Liver (tissue), 8 donors: ENCODE measurements at regions not wholly inside any gene's neighbourhood (a gene's known extent, or its start where the extent isn't known, plus 50 kb on each side); places are given as distances from the start of the nearest gene placed in this dataset.

Experiments
- DNase-seq: peaks from one replicate; pipeline ENCODE4 v3.0.0-alpha.2; 2017; ENCODE audit warnings: low spot score
- H3K27ac ChIP-seq, 2 donors: one replicate each; pipeline ENCODE4 v1.7.0; 2013; ENCODE audit warnings: inconsistent platforms in 2 of 2, low read length in 2 of 2, control low read depth in 1 of 2, low read depth in 1 of 2, mild to moderate bottlenecking in 1 of 2
- H3K27me3 ChIP-seq, 4 donors: one replicate each; pipeline versions ENCODE4 v1.6.1 to v1.7.0; 2013; ENCODE audit warnings: low read length in 3 of 4, inconsistent platforms in 1 of 4, mild to moderate bottlenecking in 1 of 4, moderate library complexity in 1 of 4; ENCODE audit not compliant: control insufficient read depth in 4 of 4, insufficient read depth in 4 of 4
- H3K36me3 ChIP-seq, 4 donors: one replicate each; pipeline versions ENCODE4 v1.6.1 to v1.7.0; 2013; ENCODE audit warnings: low read length in 3 of 4, mild to moderate bottlenecking in 3 of 4, low read depth in 1 of 4, moderate library complexity in 1 of 4; ENCODE audit not compliant: control insufficient read depth in 4 of 4, insufficient read depth in 3 of 4
- H3K4me1 ChIP-seq, 4 donors: one replicate each; pipeline versions ENCODE4 v1.6.1 to v1.7.0; 2013; ENCODE audit warnings: low read length in 3 of 4, mild to moderate bottlenecking in 3 of 4, moderate library complexity in 1 of 4; ENCODE audit not compliant: control insufficient read depth in 4 of 4, insufficient read depth in 4 of 4
- H3K4me3 ChIP-seq, 3 donors: one replicate each; pipeline versions ENCODE4 v1.6.1 to v1.7.0; 2013; ENCODE audit warnings: low read length in 3 of 3, control low read depth in 1 of 3, low read depth in 1 of 3, mild to moderate bottlenecking in 1 of 3
- H3K9ac ChIP-seq, 2 donors: one replicate each; pipeline ENCODE4 v1.7.0; 2013; ENCODE audit warnings: low read length in 2 of 2, mild to moderate bottlenecking in 2 of 2, moderate library complexity in 2 of 2, control low read depth in 1 of 2, low read depth in 1 of 2
- H3K9me3 ChIP-seq, 4 donors: one replicate each; pipeline versions ENCODE4 v1.6.1 to v1.7.0; 2013; ENCODE audit warnings: low read length in 3 of 4; ENCODE audit not compliant: control insufficient read depth in 4 of 4
- CTCF ChIP-seq: fragments of 150-350 bp; IDR thresholded peaks from 2 replicates; pipeline ENCODE4 v1.5.1; 2017; ENCODE audit warnings: improper control_type of control experiment, low read depth, low read length; ENCODE audit not compliant: missing input control
- EGR1 ChIP-seq, 2 donors: IDR thresholded peaks; 2 replicates each; pipeline ENCODE4 v1.6.1; 2016 to 2018; ENCODE audit warnings: antibody characterized with exemption in 2 of 2, low read depth in 2 of 2
- FOXA1 ChIP-seq: IDR thresholded peaks from 2 replicates; pipeline ENCODE4 v1.6.1; 2016; ENCODE audit warnings: antibody characterized with exemption
- FOXA2 ChIP-seq: IDR thresholded peaks from 2 replicates; pipeline ENCODE4 v1.6.1; 2016; ENCODE audit warnings: antibody characterized with exemption
- HNF4G ChIP-seq: IDR thresholded peaks from 2 replicates; pipeline ENCODE4 v1.6.1; 2016; ENCODE audit warnings: antibody characterized with exemption
- JUND ChIP-seq, 2 donors: IDR thresholded peaks; 2 replicates each; pipeline ENCODE4 v1.6.1; 2016; ENCODE audit warnings: antibody characterized with exemption in 2 of 2
- MAX ChIP-seq: IDR thresholded peaks from 2 replicates; pipeline ENCODE4 v1.6.1; 2016; ENCODE audit warnings: antibody characterized with exemption
- NR2F2 ChIP-seq: IDR thresholded peaks from 2 replicates; pipeline ENCODE4 v1.6.1; 2016; ENCODE audit warnings: antibody characterized with exemption
- RAD21 ChIP-seq, 2 donors: IDR thresholded peaks; 2 replicates each; pipeline ENCODE4 v1.6.1; 2016; ENCODE audit warnings: antibody characterized with exemption in 2 of 2, mild to moderate bottlenecking in 2 of 2
- RXRA ChIP-seq, 2 donors: IDR thresholded peaks; 2 replicates each; pipeline ENCODE4 v1.6.1; 2017 to 2018; ENCODE audit warnings: antibody characterized with exemption in 2 of 2, mild to moderate bottlenecking in 1 of 2
- SP1 ChIP-seq: IDR thresholded peaks from 2 replicates; pipeline ENCODE4 v1.6.1; 2018; ENCODE audit warnings: antibody characterized with exemption, mild to moderate bottlenecking
- TAF1 ChIP-seq: conservative IDR thresholded peaks from 2 replicates; pipeline ENCODE4 v1.6.1; 2016; ENCODE audit warnings: antibody characterized with exemption, mild to moderate bottlenecking
- WGBS: extraction: QIAGEN DNeasy Blood & Tissue Kit; methylation state at CpG from one replicate; pipeline ENCODE4 v1.1.7; 2013; 5-methylcytosine and 5-hydroxymethylcytosine counted together
- TF ChIP-seq, protein P1 (sequence below): IDR thresholded peaks from 2 replicates; pipeline ENCODE4 v1.6.1; 2016; ENCODE audit warnings: antibody characterized with exemption
- TF ChIP-seq, protein P2 (sequence below): IDR thresholded peaks from 2 replicates; pipeline ENCODE4 v1.6.1; 2016; ENCODE audit warnings: antibody characterized with exemption
- donor health status: healthy.
- donor health status: healthy.
- donor health status: healthy.
- donor health status: healthy.
- donor health status: healthy.

DNA sequence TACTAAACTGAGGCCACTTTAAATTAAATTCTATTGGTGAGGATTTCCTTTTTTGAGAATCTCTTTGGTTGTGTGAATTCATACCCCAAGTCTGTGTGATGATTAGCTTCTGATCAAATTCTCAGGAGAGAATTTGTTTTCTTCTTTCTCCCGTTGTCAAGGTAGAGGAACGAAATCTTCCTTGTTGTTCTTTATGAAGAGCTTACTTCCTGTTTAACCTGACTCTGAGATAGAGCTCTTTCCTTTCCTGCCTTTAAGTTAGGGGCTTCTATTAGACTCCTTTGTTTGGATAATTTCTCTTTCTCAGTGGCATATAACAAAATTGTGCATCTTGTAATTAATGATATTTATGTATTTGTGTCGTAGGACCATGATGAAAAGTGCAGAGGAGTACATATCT is 572.1 kb downstream of the REEP3 start (continued):
- TF ChIP-seq, protein P1, sequence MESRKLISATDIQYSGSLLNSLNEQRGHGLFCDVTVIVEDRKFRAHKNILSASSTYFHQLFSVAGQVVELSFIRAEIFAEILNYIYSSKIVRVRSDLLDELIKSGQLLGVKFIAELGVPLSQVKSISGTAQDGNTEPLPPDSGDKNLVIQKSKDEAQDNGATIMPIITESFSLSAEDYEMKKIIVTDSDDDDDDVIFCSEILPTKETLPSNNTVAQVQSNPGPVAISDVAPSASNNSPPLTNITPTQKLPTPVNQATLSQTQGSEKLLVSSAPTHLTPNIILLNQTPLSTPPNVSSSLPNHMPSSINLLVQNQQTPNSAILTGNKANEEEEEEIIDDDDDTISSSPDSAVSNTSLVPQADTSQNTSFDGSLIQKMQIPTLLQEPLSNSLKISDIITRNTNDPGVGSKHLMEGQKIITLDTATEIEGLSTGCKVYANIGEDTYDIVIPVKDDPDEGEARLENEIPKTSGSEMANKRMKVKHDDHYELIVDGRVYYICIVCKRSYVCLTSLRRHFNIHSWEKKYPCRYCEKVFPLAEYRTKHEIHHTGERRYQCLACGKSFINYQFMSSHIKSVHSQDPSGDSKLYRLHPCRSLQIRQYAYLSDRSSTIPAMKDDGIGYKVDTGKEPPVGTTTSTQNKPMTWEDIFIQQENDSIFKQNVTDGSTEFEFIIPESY, result no peak
- TF ChIP-seq, protein P2, sequence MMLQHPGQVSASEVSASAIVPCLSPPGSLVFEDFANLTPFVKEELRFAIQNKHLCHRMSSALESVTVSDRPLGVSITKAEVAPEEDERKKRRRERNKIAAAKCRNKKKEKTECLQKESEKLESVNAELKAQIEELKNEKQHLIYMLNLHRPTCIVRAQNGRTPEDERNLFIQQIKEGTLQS, result no peak
- no peak for TF ChIP-seq SP1

- no peak for DNase-seq
- H3K9ac ChIP-seq, result no peak overlapping the region
- H3K9me3 ChIP-seq, result no peaks in the 10 kb centered on the region
- H3K4me3 ChIP-seq, result no peak overlapping the region
- H3K27me3 ChIP-seq, result no peaks in the 10 kb centered on the region
- peaks cover 0 to 5% (median 2%) of the 10 kb centered on the region in 4 donors for H3K4me1 ChIP-seq
- H3K27ac ChIP-seq, result no peak overlapping the region
- H3K36me3 ChIP-seq, result no peaks in the 10 kb centered on the region
- 94% methylated on average over 3 of the region's 3 CpGs for WGBS
- no peak for TF ChIP-seq RAD21 (IDR thresholded peaks at IDR 0.05)
- no peak for TF ChIP-seq JUND (IDR thresholded peaks at IDR 0.05)
- no peak for TF ChIP-seq FOXA1
- TF ChIP-seq, protein P1, result no peak
- no peak for TF ChIP-seq CTCF
These were observed 572.8 kb downstream of the REEP3 start for GRCh38 chr10:64093946-64094535.

GRCh38 chr10:64096941-64097340 is 575.7 kb downstream of the REEP3 start:
- no peak overlapping the region for H3K4me3 ChIP-seq

More at GRCh38 chr10:64096941-64097340, 575.7 kb downstream of the REEP3 start:
- Histone ChIP-seq H3K27ac (no peak overlapping the region), H3K27me3 (no peaks in the 10 kb centered on the region), H3K36me3 (no peaks in the 10 kb centered on the region), H3K9me3 (no peaks in the 10 kb centered on the region), H3K4me1 (peaks cover 0 to 9% (median 5%) of the 10 kb centered on the region in 4 donors), H3K9ac (no peak overlapping the region)
- no peak for TF ChIP-seq FOXA2
- TF ChIP-seq TAF1, result no peak
- TF ChIP-seq NR2F2, result no peak
- TF ChIP-seq MAX, result no peak
- no peak for TF ChIP-seq FOXA1
- TF ChIP-seq HNF4G, result no peak
- TF ChIP-seq RAD21 (IDR thresholded peaks at IDR 0.05), result no peak
- no peak for TF ChIP-seq RXRA (IDR thresholded peaks at IDR 0.05)
- TF ChIP-seq, protein P1, result no peak
- no peak for TF ChIP-seq EGR1 (IDR thresholded peaks at IDR 0.05; ENCODE audit: low read depth in 2 of 2)
- TF ChIP-seq SP1, result no peak
- DNase-seq, result no peak
- WGBS, result 81% methylated on average over 4 of the region's 4 CpGs
